NCI-H2107 (cell line): ENCODE measurements at regions not wholly inside any gene's neighbourhood (a gene's known extent, or its start where the extent isn't known, plus 50 kb on each side); places are given as distances from the start of the nearest gene placed in this dataset.

Experiments
- DNase-seq: peaks from one replicate; lab custom pipeline; 2025; lab: John Stamatoyannopoulos, UW

DNA sequence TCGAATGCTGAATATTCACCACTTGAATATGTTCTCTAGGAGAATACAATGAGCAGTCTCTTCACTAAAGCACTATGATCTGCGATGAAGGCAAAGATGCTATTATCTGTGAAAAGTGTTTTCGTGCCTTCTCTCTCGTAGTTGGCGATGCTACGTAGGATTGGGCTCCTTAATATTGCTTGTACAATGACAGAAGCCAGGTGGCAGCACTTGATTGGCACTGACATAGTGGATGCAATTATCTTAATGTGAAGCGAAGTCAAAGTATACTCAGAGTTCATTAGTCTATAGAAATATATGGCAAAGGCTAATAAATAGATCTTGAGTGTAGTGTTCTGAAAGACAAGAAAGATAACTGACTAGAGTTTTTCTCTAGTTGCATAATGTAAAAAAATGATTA is 1135.7 kb upstream of the AGA start:
- no peak for DNase-seq

GRCh38 chr4:178595500-178596138 is 1153.4 kb upstream of the AGA start:
- no peak for DNase-seq

DNA sequence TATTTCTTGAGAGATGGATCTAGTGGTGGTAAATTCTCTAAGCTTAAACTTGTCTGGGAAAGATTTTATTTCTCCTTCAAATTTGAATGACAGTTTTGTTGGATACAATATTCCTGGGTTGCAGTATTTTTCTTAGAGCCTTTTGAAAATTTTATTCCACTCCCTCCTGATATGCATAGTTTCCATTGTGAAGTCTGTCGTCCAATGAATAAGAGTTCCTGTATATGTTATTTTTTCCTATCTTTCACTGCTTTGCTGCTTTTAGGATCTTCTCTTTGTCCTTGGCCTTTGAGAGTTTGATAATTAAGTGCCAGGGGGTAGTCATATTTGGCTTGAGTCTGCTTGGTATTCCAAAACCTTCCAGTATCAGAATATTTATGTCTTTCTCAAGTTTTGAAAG is 1156.4 kb upstream of the AGA start:
- no peak for DNase-seq

- DNase-seq = no peak
These were observed 1157.3 kb upstream of the AGA start for GRCh38 chr4:178599521-178599920.

DNA sequence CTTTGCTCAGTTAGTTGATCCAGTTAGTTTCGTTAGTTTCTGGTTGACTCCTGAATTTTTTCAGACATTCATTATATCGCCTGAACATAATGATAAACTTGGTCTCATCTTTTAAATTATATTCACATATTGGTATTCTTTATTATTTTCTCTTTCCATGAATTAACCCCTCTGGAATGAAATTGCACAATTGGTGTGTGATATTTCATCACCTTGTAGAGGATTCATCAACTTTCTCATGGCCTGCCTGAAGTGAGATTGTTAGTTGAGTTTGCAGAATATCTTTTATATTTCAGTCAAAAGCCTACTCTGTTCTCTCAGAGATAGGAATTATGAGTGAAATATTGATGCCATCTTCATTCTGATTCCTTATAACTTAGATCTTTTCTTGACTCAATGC is 1160.6 kb upstream of the AGA start:
- no peak for DNase-seq

GRCh38 chr4:178611062-178611461 is 1168.8 kb upstream of the AGA start:
- no peak for DNase-seq

DNA sequence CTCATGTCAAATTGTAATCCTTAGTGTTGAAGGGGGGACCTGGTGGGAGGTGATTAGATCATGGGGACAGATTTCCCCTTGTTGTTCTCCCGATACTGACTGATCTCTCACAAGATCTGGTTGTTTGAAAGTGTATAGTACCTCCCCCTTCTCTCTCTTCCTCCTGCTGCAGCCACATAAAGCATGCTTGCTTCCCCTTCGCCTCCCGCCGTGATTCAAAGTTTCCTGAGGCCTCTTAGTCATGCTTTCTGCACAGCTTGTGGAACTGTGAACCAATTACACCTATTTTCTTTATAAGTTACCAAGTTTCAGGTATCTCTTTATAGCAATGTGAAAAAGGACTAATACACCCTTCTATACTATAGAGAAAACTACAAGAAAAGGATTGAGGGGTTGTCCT is 1170.5 kb upstream of the AGA start:
- DNase-seq = no peak

- no peak for DNase-seq
These were observed 1190.2 kb upstream of the AGA start for GRCh38 chr4:178632415-178632814.

- DNase-seq = no peak
These were observed 1191.0 kb upstream of the AGA start for GRCh38 chr4:178633263-178633662.

GRCh38 chr4:178664621-178665020 is 1222.4 kb upstream of the AGA start:
- no peak for DNase-seq

- DNase-seq = no peak
These were observed 1223.7 kb upstream of the AGA start for GRCh38 chr4:178665916-178666315.

DNA sequence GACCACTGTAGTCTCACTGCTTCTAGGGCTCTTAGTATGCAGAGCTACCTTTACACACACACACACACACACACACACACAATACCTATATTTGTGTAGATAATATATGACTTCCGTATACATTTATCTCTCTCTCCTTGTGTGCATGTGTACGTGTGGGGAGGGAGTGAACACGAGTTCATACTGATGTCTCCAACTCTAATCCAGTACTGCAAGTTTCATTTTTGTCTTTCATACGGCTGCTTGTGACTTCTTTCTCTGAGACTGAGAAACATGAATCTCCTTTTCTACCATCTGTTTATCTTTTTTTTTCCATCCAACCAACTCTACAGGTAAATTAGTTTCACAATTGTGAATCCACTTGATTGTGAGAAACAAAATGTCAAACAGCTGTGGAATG is 1229.5 kb upstream of the AGA start:
- no peak for DNase-seq

- DNase-seq = no peak
These were observed 1230.3 kb upstream of the AGA start for GRCh38 chr4:178672512-178672911.

DNA sequence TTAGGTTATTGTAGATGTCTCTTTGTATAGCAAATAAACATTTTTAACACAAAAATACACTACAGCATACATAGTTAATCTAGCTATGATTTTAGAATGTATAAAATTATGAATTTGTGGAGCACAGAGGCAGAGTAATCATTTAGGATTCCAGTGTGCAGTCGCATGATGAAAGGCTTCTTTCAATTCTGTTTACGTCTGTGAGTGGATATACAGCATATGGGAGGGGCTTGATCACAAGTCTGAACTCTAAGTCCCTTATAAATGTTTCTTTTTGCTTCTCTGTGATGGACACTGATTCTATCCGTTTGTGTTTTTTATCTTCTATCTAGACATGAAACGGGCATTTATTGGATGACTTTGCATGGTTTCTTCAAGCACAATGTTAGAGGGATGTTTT is 1239.6 kb upstream of the AGA start:
- no peak for DNase-seq

- DNase-seq = no peak
These were observed 1247.7 kb upstream of the AGA start for GRCh38 chr4:178689926-178690325.

- no peak for DNase-seq
These were observed 1251.6 kb upstream of the AGA start for GRCh38 chr4:178693816-178694215.

GRCh38 chr4:178696515-178696914 is 1254.3 kb upstream of the AGA start:
- no peak for DNase-seq

- DNase-seq = no peak
These were observed 1270.2 kb upstream of the AGA start for GRCh38 chr4:178712486-178712885.

- DNase-seq = no peak
These were observed 1295.8 kb upstream of the AGA start for GRCh38 chr4:178738026-178738425.

GRCh38 chr4:178745203-178745602 is 1303.0 kb upstream of the AGA start:
- no peak for DNase-seq

DNA sequence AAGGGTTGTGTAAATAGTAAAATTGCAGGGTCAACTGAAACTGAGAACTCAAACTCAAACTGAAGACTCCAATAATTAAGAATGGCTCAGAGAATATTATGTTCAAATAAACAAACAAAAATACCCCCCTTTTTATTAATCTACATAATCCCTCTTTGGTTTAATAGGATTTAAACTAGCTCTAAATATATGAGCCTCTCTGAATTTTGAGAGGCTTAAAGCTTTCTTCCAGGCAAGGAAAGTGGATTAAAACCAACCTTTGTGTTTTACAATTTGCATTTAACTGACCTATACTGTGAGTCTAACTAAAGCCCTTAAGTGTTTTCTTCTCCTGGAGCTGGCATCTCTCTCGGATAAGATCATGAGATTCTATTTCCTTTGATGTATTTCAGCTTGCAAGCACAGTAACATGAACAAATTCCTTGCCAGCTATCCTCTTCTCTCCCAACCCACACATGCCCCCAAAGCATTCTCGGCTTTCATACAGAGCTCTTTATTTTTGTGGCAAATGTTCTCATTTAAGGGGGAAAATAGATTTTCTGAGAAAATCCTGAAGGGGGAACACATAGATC is 1310.8 kb upstream of the AGA start:
- DNase-seq = no peak

- no peak for DNase-seq
These were observed 1336.3 kb upstream of the AGA start for GRCh38 chr4:178778496-178778895.

DNA sequence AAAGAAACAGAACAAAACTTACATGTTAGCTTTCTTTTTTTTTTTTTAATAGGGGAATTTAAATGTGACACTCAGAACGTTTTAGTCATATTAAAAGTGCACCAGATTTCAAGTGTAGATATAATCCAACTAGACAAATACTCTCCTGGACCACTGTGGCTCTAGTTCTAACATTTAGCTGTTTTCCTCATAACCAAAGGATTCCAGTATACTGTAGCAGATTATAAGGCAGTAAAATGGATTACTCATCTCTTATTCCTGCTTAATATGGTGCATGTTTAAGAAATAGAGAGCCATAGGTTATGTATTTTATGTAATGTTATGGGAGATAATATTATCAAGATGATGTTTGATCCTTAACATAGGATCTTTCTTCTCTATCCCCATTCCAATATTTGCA is 1339.5 kb upstream of the AGA start:
- DNase-seq = no peak

DNA sequence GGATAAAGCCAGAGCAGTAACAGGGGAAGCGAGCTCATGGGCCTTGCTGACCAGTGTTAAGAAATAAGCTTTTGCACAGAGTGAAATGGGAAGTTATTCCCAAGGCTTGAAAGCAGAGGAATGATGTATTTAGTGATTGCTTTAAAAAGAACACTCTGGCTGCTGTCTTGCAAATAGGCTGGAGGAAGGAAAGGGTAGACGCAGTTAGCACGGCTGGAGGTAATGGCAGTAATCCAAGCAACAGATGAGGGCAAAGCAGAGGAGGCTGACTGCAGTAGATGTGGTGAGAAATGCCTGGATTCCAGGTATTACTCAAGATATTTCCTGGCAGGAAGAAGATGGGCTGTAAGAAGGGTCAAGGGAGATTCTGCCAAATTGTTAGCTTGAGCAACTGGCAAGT is 1342.3 kb upstream of the AGA start:
- no peak for DNase-seq
